GM10248 (cell line): ENCODE measurements at regions not wholly inside any gene's neighbourhood (a gene's known extent, or its start where the extent isn't known, plus 50 kb on each side); places are given as distances from the start of the nearest gene placed in this dataset.

ENCODE experiments used
- CTCF ChIA-PET: fragments of 300-600 bp; sonication (Branson Sonifier 250); formaldehyde crosslinking; extraction: SDS; loops from one replicate; lab custom pipeline; 2021; ENCODE audit warnings: antibody characterized with exemption; lab: Yijun Ruan, JAX
- POLR2A ChIA-PET: fragments of 350-650 bp; sonication (Branson Sonifier 250); formaldehyde crosslinking; extraction: SDS; loops from one replicate; lab custom pipeline; 2020; ENCODE audit warnings: antibody characterized with exemption; lab: Yijun Ruan, JAX
- DNase-seq: peaks from one replicate; pipeline ENCODE4 v3.0.0; 2012; ENCODE audit errors: extremely low spot score
- TF ChIP-seq, protein P1 (sequence below): IDR thresholded peaks from 2 replicates; pipeline ENCODE4 v1.5.1; 2012; ENCODE audit warnings: mild to moderate bottlenecking, low read depth; ENCODE audit errors: extremely low read depth, missing control alignments, control extremely low read depth

GRCh38 chr4:100953616-100954015, 393.7 kb downstream of the PPP3CA start:
- CTCF ChIA-PET, result no interaction called here
- TF ChIP-seq, protein P1, sequence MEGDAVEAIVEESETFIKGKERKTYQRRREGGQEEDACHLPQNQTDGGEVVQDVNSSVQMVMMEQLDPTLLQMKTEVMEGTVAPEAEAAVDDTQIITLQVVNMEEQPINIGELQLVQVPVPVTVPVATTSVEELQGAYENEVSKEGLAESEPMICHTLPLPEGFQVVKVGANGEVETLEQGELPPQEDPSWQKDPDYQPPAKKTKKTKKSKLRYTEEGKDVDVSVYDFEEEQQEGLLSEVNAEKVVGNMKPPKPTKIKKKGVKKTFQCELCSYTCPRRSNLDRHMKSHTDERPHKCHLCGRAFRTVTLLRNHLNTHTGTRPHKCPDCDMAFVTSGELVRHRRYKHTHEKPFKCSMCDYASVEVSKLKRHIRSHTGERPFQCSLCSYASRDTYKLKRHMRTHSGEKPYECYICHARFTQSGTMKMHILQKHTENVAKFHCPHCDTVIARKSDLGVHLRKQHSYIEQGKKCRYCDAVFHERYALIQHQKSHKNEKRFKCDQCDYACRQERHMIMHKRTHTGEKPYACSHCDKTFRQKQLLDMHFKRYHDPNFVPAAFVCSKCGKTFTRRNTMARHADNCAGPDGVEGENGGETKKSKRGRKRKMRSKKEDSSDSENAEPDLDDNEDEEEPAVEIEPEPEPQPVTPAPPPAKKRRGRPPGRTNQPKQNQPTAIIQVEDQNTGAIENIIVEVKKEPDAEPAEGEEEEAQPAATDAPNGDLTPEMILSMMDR, result no peak
- POLR2A ChIA-PET, result no interaction called here
- DNase-seq, result no peak

DNA sequence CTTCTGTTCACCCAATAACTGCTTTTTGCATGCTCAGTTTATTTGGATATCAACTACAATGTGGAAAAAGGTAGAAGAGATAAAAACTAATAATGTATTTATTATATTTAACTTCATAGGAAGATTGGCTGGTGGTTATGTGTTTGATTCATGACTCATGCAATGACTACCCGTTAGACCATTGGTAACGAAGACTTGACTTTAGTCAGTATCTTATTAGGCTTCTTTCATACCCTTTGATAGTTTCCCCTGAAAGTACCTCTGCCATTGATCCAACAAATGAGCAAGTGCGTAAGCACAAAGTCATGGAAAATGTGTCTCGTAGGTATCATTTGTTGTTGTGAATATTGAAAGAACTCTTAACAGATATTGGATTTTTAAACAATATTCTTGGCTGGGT, 394.7 kb downstream of the PPP3CA start:
- CTCF ChIA-PET, result no interaction called here
- POLR2A ChIA-PET, result no interaction called here
- TF ChIP-seq, protein P1, result no peak
- no peak for DNase-seq

DNA sequence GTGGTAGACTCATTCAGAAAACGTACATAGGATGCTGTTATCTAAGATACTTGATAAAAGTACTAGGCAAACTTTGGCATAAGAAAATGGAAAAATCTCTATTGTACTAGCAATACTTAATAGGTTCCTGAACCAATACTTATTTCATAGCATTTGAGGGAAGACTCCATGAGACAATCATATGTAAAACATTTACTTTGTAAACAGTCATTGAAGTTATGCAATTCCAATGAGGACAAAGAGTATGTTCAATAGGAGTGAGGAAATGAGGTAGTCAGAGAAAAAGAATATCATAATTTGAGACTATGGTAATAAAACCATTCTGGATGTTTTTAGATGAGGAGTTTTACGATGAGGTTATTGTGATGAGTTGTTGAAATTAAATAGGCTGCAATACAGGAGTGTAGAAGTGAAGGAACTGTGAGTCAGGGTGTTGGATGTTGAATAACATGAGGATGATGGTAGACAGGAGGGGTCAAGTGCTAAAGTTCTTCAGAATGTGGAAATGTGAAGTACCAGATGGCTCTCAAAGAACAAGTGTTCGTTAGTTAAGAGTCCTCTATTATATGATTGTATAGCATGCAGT, 397.9 kb downstream of the PPP3CA start:
- no peak for DNase-seq
- TF ChIP-seq, protein P1, result no peak
- ChIA-PET POLR2A (no interaction called here), CTCF (no interaction called here)

DNA sequence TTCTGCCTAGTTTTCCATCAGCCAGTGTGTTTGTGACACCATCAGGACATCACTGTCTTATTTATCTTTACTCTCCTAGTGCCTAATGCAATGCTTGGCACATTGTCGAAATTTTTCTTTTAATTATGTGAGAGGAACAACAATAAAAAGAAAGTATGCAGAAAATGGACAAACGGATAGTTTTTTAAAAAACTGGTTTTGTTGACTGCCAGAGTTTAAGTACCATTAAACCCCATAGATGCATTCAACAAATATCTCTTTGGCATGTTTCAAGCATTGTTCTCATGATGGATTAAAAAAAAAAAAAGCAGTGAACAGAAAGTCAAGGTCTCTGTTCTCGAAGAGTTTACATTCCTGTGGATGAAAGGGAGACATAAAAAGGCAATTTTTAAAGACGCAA, 398.4 kb downstream of the PPP3CA start:
- ChIA-PET CTCF (no interaction called here), POLR2A (no interaction called here)
- no peak for DNase-seq
- TF ChIP-seq, protein P1, result no peak

DNA sequence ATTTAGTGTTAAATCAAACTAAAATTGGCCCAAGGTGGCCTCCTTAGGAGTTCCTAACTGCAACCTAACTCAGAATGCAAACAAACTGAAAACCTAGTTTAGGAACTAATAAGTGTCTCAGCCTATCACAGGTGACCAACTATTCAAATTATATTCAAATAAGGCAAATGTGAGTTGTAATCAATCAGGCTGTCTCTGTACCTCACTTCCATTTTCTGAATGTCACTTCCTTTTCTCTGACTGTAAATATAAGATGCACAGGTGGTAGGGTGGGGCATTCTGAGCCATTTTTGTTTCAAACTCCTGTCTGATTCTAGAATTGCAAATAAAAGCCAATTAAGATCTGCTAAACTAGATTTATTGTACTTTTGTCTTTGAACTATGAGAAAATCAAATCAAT, 401.5 kb downstream of the PPP3CA start:
- POLR2A ChIA-PET, result no interaction called here
- no peak for DNase-seq
- CTCF ChIA-PET, result interaction anchor here (1.7 kb wide), 1 partner anchor 14 kb away, joined by 3 read pairs; no protein-coding TSS in a partner anchor
- TF ChIP-seq, protein P1, result no peak

DNA sequence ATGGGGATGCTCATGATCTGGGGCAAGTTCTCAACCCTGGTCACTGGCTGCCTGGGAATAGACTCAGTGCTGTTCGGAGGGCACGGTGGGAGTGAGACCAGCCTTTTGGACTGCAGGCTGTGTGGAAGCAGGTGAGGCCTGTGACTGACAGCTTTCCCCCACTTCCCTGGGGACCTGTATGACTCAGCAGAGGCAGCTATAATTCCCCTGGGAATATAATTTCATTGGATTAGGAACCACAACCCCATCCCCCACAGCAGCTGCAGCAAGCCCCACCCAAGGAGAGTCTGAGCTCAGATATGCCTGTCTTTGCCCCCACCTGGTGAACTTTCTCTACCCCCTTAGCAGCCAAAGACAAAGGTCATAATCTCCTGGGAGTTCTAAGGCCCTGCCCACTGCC, 408.6 kb downstream of the PPP3CA start:
- CTCF ChIA-PET, result interaction anchor here (1.0 kb wide), 1 partner anchor 9 kb away, joined by 3 read pairs; no protein-coding TSS in a partner anchor
- POLR2A ChIA-PET, result no interaction called here
- no peak for DNase-seq

More for the DNA sequence above, 408.6 kb downstream of the PPP3CA start:
- TF ChIP-seq, protein P1, result no peak
